Fibroblast of villous mesenchyme (primary cell): ENCODE measurements at regions not wholly inside any gene's neighbourhood (a gene's known extent, or its start where the extent isn't known, plus 50 kb on each side); places are given as distances from the start of the nearest gene placed in this dataset.

ENCODE experiments used
- DNase-seq: peaks from one replicate; pipeline ENCODE4 v3.0.0-alpha.2; 2010; ENCODE audit warnings: low read depth
- H3K4me3 ChIP-seq: 2 replicates; pipeline ENCODE4 v1.5.1; 2011; ENCODE audit warnings: low read depth, mild to moderate bottlenecking, low read length
- CTCF ChIP-seq: IDR thresholded peaks from 2 replicates; pipeline ENCODE4 v1.5.1; 2012; ENCODE audit warnings: low read depth, mild to moderate bottlenecking, low read length; ENCODE audit not compliant: insufficient read depth

- DNase-seq, result no peak
- H3K4me3 ChIP-seq, result no peak overlapping the region
- no peak for TF ChIP-seq CTCF
These were observed 304.5 kb downstream of the MDFIC start for GRCh38 chr7:115226410-115226809.

- no peak for DNase-seq
- no peak for TF ChIP-seq CTCF
- no peak overlapping the region for H3K4me3 ChIP-seq
These were observed 303.0 kb downstream of the MDFIC start for GRCh38 chr7:115224922-115225321.

GRCh38 chr7:115223959-115224358 is 302.1 kb downstream of the MDFIC start:
- no peak for TF ChIP-seq CTCF
- no peak for DNase-seq
- H3K4me3 ChIP-seq, result no peak overlapping the region

- no peak for TF ChIP-seq CTCF
- no peak for DNase-seq
- H3K4me3 ChIP-seq, result no peak overlapping the region
These were observed 299.6 kb downstream of the MDFIC start for GRCh38 chr7:115221456-115221855.

GRCh38 chr7:115218076-115218475 is 296.2 kb downstream of the MDFIC start:
- H3K4me3 ChIP-seq, result no peak overlapping the region
- no peak for DNase-seq
- TF ChIP-seq CTCF, result no peak

- peak; percentile 29 for TF ChIP-seq CTCF
- no peak overlapping the region for H3K4me3 ChIP-seq
- no peak for DNase-seq
These were observed 295.5 kb downstream of the MDFIC start for GRCh38 chr7:115217373-115217772.

- no peak for DNase-seq
- TF ChIP-seq CTCF, result no peak
- H3K4me3 ChIP-seq, result no peak overlapping the region
These were observed 294.8 kb downstream of the MDFIC start for GRCh38 chr7:115216652-115217051.
